ENCODE measurements at regions not wholly inside any gene's neighbourhood (a gene's known extent, or its start where the extent isn't known, plus 50 kb on each side); places are given as distances from the start of the nearest gene placed in this dataset.
"Not testable (repeated sequence)": the region's sequence is repeated elsewhere in the genome, so short reads cannot be mapped to it uniquely, and the experiment has no call there.

GRCh38 chr7:79531905-79532664 is 78.6 kb upstream of the MAGI2 start:
- no peak for DNase-seq

- DNase-seq: no peak
Observed at GRCh38 chr7:79531116-79531515, 77.6 kb upstream of the MAGI2 start.

- DNase-seq: no peak
Observed at GRCh38 chr7:79529881-79530235, 76.4 kb upstream of the MAGI2 start.

GRCh38 chr7:79529214-79529880 is 75.9 kb upstream of the MAGI2 start:
- DNase-seq: no peak

- DNase-seq: no peak
Observed at GRCh38 chr7:79528421-79528820, 75.0 kb upstream of the MAGI2 start.

GRCh38 chr7:79524048-79524447 is 70.6 kb upstream of the MAGI2 start:
- DNase-seq: no peak

GRCh38 chr7:79523436-79523835 is 70.0 kb upstream of the MAGI2 start:
- DNase-seq: no peak

GRCh38 chr7:79520543-79520942 is 67.1 kb upstream of the MAGI2 start:
- no peak for DNase-seq

- DNase-seq: no peak
Observed at GRCh38 chr7:79515358-79515757, 61.9 kb upstream of the MAGI2 start.

- DNase-seq: no peak
Observed at GRCh38 chr7:79513261-79513660, 59.8 kb upstream of the MAGI2 start.

- DNase-seq: no peak
Observed at GRCh38 chr7:79512261-79512660, 58.8 kb upstream of the MAGI2 start.

- DNase-seq: not testable (repeated sequence)
Observed at GRCh38 chr7:79511056-79511455, 57.6 kb upstream of the MAGI2 start.

- no peak for DNase-seq
Observed at GRCh38 chr7:79507131-79507530, 53.7 kb upstream of the MAGI2 start.

- DNase-seq: no peak
Observed at GRCh38 chr7:79506481-79506880, 53.0 kb upstream of the MAGI2 start.

- no peak for DNase-seq
Observed at GRCh38 chr7:79504607-79505389, 51.3 kb upstream of the MAGI2 start.

All from inflammatory macrophage treated with lipopolysaccharide for 4 hours (primary cell).